Left hindlimb (tissue), 1 donor: ENCODE measurements at regions not wholly inside any gene's neighbourhood (a gene's known extent, or its start where the extent isn't known, plus 50 kb on each side); places are given as distances from the start of the nearest gene placed in this dataset.

Experiments
- DNase-seq: peaks from one replicate; pipeline ENCODE4 v3.0.0-alpha.2; 2018

DNA sequence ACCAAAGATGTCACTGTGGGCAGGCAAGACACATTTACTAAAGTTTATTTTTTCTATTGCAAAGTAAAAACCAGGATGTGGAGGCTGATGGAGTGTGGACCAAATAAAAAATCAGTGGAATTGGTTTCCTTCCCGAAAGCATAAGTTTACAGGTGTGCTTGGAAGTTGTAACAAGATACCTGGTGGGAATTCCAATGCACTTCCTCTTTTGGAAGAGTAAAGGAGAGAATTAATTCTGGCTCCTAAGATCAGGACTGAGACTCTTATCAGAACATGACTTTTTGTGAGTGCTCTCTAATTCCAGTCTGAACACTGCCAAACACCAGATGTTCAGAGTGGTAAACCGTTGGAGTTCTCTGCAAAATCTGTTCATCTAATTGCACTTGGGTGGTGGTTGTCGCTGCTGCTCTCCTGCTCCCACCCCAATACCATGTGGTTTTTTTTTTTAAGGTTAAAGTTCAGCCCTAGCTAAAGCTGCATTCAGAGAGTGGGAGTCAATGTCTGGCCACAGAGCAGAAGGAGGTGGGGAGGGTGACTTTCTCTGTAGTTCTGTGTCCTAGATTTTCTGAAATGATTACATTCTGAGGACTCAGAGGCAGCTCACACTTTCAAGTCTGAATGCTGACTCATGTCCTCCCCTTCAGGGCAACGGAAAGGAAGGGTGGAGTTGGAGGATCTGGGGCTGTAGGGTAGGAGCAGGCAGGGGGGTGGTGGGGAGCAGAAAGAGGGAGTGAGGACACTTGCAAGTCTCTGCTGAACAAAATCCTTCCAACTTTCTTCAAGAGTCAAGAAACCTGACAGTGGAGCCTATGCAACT, 275.8 kb upstream of the PRDM1 start:
- DNase-seq: peak; percentile 40

DNA sequence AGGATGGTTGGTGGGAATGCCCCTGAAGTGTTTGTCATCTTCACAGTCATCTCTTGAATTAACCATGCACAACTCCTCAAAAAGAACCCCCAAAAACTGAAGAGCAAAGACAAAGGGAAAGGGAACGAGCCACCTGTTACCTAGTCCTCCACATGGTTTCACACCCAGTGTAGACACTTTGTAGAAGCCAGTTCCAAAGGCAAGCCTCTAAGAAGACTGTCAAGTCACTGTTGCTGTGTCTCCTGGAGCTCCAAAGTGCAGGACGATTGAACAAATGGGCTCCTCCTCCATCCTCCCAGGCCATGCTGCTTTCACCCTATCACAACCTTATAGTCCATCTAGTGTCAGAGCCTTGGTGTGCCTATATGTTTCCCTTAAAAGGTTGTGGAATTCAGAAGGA, 277.6 kb upstream of the PRDM1 start:
- DNase-seq: no peak

DNA sequence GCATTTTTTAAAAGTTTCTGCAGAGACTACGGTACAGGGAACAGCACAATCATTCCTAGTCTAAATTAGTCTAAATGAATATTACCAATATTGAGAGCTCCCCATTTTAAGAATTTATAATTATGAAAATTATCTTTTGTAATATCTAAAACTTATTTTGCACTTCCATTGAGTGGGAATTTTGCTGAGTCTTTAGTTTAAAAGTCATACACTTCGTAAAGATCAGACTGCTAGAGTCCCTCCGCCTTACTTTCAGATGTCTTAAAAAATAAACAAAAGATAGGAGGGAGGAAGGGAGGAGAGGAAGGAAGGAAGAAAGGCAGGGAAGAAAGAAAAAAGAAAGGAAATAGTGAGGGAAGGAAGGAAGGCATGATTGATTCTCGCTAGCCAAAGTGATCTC, 278.2 kb upstream of the PRDM1 start:
- no peak for DNase-seq

DNA sequence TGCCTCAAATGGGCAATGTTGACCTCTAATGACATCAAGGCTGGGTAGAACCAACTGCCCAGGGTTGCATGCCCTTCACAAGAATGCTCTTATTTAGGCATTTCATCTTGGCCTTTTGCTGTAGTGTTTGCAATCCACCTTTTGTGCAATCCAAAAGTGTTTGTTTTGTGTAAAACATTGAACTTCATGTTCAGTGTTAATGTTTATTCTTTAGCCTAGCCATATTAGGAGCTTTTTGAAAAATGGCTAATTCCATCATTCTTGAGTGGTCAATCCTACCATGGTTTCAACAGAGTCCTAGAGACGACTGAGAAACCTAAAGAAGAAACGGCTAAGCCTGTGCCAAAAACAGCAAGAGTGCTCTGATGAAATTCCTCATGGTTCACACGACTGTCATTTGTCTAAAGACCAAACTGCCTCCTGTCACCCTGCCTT, 279.6 kb upstream of the PRDM1 start:
- no peak for DNase-seq

DNA sequence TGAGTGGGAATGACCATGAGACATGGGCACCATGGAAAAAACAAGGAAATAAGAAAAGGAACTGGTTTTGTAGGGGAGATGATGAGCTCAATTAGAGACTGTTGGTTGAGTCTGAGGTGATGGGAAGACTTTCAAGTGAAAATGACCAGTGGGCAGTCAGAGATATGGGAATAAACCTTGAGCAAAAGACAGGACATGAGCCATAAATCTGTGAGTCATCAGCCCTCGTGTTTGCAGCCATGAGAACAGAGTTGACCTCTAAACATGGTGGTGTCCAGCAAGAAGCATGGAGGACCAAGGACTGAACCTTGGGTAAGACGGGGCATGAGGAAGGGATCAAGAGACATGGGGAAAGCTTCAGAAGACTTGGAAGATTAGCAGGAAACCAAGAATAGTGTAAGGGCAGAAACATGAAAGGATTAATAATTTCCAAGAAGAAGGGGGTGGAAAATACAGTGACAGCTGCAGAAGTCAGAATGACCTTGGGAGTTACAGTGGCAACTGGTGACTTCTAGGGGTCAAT, 280.6 kb upstream of the PRDM1 start:
- no peak for DNase-seq

DNA sequence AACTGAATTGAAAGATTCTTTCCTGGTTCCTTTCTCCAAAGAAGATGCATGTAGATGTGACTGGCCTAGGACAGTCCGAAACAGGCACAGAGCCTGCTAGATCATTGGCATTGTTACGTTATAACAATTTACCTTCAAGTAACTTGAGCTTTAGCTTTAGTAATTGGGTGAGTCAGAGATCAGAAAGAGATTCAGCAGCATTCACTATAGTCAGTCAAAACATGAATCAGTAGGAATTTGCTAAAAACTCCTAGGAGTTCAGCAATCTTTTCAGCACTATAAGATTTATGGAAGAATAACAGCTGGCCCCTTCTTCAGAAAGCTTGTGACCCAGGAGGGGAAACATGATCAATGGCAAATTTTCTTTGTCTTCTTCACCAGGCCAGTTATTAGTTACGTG, 281.7 kb upstream of the PRDM1 start:
- DNase-seq: no peak

DNA sequence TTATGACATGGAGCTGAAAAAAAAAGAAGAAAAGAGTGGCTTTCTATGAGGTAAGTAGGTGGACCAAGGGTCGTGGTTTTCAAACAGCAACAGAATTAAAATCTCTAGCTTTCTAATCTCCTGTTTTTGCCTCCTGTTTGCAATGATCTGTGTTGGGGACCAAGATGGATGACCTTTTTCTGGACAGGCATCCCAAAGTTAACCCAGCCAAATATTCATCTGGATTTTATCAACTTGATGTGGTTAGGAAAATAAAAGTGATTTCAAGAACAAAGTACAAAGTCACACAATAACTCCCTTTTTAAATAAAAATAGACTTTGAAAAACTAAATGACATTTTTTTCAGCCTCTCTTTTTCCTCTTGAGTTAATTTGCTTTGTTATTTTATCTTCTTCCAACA, 282.1 kb upstream of the PRDM1 start:
- no peak for DNase-seq

DNA sequence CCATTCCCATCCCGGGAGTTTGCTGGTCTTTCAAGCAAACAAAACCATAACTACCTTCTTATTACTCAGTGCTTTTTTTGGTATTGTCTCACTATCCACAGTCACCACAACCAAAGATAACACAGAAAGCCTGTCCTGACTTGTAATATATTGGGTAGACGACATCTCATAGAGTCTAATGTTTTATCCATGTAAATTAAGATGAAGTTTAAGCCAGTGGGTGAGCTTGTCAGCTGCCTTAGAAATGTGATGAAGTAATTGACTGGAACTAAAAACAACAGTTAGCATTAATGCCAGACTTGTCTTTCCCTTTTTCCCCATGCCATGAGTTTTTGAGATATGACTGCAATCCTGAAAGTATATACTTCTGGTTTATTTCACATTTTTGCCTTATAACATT, 282.7 kb upstream of the PRDM1 start:
- no peak for DNase-seq

DNA sequence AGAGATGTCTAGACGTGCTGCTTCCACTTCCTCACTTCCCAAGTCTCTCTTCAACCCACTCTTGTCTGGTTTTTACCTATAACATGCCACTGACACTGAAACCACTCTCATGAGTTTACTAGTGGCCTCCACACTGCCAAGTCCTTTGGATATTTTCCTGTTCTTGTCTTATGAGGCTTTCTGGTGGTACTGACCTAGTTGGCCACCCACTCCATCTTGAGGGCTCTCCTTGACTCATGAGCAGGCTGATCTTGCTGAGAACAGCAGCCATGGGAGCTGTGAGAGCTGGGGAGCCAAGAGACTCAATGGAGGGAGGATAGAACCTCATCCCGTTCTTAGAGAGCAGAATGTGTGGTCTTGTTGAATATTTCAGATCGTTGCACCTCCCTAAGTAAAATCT, 283.4 kb upstream of the PRDM1 start:
- DNase-seq: no peak

DNA sequence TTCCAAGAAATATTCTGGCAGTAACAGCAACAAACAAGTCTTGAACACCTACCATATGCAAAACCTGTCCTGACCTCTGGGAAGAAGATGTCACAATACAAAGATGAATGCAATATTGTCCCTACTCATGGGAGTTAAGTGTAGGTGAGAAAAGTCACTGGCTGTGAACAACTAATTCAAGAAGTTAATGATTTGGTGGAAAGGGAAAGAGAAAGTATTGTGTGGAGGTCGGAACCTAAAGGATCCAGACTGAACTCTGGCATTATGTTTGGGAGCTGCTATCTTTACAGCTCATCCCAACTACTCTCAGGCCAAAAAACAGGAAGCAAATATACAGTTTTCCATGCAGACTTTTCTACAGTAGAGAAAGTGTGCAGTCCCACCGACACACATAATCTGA, 285.3 kb upstream of the PRDM1 start:
- no peak for DNase-seq

DNA sequence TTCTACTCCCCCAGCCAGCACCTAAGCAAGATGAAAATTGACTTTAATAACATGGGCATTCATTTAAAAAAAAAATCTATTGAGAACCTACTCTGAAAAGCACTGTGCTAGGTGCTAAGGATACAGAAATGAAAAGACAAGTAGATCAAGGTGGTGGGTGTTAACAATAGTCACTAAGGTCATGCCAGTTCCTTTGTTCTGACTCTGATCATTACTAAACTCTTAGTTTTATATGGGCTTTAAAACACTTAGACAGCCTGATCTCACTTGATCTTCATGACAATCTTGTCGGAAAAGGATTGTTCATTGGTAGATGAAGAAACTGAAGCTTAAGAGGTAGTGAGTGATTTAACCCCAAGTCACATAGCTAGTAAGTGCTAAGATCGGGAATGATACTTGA, 285.7 kb upstream of the PRDM1 start:
- no peak for DNase-seq

DNA sequence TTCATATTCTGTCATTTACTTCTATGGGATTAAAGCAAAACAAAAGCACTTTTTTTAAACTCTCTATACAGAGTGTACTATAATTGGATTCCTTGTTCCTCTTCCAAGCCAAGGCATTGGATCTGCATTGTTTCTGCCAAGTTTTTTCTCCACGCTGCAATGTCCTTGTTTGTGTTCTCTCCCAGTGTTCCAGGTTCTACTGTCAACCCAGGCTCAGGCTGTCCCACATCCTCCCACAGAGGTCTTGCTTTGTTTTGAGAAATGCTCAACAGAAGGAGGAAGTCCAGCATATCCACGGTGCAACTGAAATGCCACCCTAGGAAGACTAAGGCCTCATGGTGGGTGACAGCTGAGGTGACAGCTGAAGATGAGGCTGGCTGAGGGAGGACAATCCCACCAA, 287.1 kb upstream of the PRDM1 start:
- no peak for DNase-seq

DNA sequence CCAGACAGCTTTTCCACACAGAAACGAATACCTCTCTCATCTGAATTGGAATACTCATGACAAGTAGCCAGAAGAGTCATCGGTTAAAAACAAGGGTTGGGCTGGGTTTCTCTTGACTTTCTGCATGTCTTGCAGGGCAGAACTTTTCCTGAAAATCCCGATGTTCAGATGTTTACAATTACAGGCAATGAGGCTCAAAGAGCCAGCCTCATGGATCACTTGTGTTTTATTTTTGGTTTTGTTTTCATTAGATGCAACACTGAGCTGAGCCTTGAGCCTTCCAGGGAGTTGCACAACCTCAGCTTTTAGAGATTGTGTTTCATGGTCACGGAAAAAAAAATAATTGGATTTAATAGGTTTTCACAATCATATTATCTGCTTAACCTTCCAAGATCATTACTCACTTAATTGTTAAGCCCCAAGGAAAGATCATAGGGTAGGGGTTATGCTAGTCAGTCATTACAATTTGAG, 288.1 kb upstream of the PRDM1 start:
- no peak for DNase-seq

DNA sequence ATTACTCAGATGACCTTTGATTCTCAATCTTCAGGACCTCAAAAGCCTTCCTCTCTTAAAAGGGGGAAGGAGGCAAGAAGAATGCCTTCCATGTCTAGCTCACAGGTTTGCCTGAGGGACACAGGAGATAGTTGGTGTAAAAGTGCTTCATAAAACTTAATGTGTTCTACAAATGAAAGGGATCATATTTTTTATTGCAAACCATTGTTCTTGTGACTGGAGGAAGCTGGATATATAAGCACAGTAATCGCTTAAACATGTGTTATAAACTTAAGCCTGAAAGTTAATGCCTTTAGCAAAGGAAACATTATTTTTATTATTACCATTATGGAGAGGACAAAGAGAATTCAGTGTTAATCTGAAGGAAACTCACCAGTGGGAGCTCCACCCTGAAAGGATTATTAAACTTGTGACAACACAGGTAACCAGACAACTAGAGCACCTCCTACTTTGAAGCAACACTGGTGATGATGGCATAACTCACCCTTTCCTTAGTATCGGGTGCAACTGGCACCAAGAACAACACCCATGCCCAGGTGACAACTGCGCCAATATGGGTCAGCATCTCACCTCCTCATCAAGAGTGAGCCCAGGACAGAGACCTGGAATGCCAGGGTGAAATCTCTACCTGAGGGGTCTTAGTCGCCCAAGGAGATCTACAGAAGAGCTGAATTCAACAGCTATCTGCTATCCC, 288.7 kb upstream of the PRDM1 start:
- no peak for DNase-seq

DNA sequence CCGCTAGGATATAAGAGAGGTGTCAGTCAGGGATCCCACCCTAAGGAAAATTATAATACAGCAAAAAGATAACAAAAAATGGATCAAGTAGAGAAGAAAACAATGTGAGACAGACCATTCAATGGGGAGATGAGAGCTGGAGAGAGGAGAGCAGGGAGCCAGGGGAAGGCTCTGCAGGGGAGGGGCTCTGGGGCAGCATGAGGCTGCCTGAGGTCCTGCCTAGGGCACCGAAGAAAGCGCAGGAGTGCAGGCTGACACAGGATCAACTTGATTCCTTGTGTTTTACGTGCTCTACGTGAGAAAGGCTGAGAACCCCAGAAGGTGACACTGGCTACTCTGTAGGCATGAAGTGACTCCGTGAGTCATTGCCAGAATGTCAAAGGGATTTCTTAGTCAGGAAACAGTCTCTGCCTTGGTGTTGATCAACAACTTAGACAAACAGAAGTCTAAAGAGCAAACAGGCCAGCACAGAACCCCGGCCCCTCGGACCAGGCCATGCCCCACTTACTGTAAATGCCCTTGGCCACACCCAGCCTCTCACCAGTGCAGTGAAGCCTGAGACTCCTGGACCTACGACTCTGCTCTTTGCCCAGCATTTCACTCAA, 290.1 kb upstream of the PRDM1 start:
- DNase-seq: no peak

DNA sequence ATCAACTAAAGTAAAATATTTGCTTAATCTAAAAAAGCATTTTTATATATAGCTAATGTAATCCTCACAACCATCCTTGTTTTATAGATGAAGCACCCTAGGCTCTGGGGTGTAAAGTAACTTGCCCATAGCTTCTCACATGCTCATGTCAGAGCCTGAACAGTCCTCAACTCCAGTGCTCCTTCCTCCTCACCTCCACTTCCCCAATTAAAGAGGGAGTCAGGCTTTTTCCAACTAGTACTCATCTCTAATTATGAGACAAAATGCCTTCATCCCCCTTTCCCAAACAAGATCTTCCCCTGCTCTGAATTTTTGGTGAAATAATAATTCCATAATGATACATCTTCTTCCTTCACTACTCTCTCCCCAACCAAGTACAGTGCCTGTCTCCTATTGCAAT, 290.8 kb upstream of the PRDM1 start:
- no peak for DNase-seq

DNA sequence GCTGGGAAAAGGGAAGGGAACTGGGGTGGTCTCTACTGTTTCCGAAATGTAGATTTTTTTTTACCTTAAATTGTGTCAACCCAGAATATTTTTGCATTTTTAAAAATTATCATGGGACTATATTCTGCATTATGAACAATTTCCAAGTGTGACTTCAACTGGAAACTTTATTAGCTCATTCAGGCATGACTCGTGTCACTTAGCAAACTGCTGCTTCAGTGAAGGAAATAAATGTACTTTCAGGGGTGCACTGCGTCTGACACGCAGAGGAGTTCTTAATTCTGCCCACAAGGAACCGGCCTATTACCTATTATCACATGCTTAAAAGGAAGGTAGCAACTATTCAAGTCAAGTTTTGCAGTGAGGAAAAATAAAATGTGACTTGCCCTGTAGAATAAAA, 291.3 kb upstream of the PRDM1 start:
- no peak for DNase-seq

DNA sequence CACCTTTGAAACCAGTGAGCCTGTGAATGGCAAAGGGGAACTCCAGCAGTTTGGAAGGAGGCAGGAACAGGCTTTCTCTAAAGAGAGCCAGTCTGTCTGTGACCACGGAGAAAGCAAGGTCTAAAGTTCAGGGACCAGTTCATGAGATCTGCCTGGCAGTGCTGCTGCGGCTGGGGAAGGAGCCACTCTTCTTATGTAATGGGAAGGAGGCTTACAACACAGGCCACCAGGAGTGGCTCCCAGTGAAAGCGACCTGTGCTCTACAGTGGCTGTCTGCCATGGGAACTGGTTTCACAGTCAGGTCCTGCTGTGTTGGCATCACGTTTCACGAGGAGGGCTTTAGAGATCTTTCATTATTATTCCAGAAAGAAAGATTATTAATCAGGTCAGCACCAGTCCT, 291.9 kb upstream of the PRDM1 start:
- DNase-seq: no peak

DNA sequence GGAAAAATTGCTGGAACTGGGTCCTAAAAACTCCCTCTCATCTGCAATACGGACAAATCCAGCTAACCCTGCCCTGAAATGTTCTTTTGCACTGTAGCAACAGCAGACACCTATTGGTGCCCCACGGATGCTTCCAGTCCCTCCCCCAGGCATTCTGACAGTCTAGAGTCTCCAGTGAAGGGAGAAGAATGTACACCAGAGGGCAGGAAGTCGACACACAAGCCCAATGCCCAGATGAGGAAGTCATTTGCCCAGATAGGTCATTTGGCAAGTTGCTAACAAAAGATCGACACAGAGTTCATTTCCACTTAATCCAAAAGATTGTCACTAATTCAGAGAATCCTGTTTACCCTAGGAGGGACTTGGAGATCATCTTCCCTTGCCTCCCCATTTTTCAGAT, 293.0 kb upstream of the PRDM1 start:
- no peak for DNase-seq

DNA sequence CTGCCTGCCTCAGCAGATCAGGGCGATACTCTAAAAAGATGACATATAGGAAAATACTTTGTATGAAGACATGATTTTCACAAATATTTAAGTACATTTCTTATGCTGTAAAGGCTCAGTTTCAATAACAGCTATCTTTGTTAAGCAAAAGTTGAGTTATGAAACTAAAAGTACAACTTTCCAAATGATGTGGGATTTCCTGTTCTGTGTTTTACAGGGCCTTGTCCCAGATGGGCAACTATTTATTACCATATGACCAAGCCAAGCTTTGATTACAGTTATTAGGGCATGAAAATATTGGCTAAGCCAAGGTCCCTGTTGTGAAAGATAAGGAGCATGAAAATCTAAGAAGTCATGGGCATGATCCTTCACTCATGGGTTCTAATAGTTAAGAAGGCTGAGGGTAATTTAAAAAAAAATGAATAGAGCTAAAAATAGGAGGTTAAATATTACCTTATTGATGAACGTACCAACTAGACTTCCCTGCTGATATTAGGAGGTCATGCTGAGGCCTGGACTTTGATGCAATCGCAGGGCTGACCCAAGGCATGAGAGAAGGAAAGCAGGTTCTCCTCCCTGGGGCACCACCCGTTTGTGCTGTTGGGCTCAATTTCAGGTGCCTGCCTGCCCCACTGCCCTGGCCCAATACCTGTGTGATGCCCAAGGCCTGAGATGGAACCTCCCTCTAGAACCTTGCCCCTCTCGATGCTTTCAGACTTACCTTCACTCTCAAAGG, 294.4 kb upstream of the PRDM1 start:
- DNase-seq: no peak

DNA sequence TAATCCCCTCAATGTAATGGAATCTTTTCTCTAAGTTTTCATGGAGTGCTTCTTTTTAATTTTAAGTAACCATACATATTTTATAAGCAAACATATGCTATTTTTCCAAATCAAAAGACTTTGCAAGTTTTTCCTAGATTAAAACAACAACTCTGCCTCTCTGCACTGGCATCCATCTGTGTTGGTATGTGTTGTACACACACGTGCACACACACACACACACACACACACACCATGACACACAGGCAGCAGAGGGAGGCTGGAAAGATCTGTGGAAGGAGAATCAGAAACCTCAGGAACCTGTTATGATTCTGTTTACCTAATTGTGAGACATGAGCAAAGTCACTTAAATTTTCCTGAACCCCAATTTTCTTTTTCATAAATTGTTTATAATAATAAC, 295.0 kb upstream of the PRDM1 start:
- no peak for DNase-seq

DNA sequence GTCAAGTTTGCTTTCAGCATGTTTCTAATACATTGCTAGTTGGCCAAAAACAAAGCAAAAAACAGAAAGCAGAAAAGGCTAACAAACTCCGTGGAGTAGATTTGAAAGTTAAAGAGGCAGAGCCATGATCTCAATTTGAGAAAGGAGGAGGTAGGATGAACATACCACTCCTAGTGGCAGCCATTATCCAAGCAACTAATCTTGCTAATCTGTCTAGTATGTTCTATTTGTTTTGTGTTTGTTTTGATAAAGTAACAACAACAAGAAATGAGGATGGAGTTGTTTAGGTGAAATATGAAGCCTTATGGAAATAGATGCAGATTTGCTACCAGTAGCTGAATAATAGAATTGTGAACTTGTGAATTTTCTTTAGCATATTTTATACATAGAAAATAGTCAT, 295.5 kb upstream of the PRDM1 start:
- DNase-seq: no peak

DNA sequence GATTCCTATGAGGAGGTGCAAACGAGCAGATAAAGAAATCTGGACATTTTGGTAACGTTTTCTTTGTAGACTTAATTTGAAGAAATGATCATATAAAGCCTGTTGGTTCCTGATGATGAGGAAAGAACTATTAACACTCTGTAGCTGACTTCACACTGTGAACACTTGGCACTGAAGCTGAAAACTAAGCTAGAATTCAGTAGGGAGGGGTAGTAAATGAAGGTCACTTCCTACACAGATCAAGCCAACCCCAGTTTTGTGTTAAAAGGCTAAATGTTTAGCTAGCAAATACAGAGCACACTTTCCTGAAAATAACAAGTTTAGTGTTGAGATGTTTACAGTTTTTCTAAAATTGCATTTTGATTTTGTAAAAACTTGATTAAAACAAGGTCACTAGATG, 296.2 kb upstream of the PRDM1 start:
- no peak for DNase-seq
